Fibroblast of skin of abdomen (primary cell): ENCODE measurements at regions not wholly inside any gene's neighbourhood (a gene's known extent, or its start where the extent isn't known, plus 50 kb on each side); places are given as distances from the start of the nearest gene placed in this dataset.

ENCODE experiments used
- DNase-seq: peaks from one replicate; pipeline ENCODE4 v3.0.0-alpha.2; 2013

DNA sequence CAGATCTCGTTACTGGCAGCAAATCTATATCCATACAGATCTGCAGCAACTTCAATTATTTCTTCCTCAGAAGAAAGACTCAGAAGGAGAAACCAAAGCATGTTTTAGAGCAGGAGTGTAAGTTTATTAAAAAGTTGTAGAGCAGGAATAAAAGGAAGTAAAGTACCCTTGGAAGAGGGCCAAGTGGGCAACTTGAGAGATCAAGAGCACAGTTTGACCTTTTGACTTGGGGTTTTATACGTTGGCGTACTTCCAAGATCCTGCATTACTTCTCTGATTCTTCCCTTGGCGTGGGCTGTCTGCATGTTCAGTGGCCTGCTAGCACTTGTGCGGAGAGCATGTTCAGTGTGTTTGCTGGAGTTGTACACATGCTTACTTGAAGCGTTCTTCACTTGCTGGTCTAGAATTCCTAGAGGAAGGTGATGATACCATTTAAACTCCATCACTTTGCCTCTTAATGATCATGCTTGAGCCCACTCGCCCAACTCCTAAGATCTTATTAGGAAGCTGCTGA lies 1114.7 kb upstream of the PABPC4L start:
- DNase-seq, result no peak

DNA sequence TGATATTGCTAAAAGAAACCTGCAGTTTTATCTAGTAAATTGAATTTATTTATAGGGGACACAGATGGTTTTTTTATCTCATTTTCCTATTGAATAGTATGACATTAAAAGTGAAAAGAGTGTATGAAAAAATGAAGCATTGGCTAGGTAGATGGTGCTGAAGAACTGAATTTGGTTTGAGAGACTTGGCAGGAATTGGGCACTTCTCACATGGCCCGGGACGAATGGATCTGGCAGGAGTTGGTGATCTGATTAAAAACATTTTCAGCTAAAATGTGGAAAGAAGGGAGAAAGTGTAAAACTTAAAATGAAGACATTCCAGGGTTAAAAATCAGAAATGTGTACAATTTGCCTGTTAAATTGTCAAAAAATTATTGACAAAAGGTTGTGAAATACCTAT lies 1088.5 kb upstream of the PABPC4L start:
- no peak for DNase-seq

DNA sequence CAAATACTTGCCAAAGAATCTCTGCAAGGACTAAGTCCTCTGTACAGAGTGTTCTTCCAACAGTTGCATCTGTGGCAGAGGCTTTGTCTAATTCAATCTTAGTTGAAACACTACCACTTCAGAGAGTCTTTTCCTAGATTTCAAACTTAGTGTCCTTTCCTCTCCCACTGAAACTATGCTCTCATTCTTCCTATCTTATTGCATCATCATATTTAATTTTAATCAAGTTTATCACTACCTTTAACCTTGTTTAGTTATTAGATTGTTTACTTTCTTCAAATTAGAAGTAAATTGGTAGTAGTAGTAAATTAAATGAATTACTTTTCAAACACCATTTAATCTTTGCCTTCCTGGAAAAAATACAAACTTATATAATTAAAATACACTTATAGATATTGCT lies 1082.3 kb upstream of the PABPC4L start:
- DNase-seq, result no peak

DNA sequence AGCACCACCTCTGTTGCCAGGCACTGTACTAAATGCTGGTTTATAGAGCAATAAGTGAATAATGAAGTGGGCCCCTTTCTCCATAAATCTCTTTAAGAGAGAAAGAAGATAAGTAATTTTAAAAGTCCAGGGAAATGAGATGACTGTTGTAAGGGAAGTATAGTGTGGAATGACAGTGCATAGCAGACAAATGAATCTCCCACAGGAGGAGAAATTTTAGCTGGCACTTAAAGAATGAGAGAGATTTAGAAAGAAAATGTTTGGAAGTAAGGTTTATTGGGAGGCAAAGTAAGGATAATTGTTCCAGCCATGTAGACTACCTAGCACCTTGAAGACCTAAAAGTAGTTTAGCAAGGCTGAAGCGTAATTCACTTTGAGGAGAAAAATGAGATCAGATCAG lies 1081.1 kb upstream of the PABPC4L start:
- peak; percentile 17 for DNase-seq

DNA sequence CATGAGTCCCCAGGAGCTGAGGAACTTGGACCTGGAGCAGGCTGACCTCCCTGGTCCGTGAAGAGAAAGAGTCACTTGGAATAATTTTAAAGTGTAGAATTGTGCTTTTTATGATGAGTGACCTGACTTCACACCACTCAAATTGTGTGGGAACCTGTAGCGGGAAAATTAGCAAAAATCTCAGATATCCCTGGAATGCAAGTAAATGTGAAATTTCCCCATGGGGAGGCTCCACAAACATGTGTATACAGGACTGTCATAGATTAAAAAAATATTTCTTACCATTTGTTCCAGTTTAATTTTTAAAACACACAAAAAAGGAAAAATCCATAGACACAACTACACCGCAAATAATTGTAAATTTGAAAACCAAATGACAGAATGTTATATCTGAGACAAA lies 1079.6 kb upstream of the PABPC4L start:
- DNase-seq, result no peak

DNA sequence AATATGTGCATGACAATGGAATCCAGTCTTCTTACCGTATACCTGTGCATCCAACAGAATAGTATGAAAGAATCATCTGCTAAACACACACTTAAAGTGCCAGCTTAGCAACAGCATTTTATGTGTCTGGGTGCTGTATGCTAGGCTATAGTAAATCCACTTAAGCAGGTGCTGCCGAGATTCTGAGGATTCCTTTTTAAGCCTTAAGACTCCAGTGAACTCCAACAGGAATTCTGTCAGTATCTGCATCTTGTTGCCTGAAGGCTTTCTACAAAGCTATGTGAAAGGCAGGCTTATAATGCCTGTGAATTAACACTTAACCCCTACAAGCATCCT lies 1076.4 kb upstream of the PABPC4L start:
- no peak for DNase-seq

DNA sequence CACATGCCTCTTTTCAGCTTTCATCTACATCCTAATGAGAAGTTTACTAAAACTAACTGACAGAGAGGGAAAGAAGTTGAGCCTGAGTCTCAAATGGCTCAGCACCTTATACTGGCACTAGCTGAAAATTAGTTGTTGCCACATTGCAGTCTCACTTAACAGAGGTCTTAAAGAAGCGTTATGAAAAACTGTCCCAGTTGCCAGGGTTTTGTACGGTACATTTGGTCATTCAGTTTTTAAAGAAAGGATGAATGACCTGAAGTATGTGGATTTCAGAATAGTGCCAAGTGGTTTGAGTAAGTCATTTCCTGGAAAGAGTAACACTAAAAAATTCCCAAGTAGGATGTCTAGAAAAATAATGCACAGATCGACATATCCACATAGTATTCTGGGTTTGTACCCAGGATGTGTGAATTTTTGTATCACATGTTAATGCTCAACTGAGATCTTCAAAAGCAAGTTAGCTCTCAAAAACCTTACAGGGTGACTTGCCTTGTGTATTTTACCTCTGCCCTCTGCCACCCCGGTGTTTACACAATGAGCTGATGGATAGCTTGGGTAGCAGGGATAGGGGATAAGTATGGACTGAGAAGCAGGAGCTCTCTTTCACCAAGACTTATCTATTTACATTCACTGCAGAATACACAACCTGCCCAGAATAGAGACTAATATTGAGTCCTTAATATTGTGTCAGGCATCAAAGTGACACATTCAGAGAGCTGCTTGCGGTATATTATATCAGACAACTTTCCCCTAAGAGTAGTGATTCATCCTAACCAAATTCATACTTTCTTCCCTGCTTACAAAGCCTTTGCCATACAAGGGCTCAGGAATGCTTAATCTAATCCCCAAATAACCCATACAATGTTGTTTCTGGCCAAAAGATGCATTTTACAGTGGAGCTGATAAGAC lies 1075.7 kb upstream of the PABPC4L start:
- DNase-seq, result peak; percentile 75

DNA sequence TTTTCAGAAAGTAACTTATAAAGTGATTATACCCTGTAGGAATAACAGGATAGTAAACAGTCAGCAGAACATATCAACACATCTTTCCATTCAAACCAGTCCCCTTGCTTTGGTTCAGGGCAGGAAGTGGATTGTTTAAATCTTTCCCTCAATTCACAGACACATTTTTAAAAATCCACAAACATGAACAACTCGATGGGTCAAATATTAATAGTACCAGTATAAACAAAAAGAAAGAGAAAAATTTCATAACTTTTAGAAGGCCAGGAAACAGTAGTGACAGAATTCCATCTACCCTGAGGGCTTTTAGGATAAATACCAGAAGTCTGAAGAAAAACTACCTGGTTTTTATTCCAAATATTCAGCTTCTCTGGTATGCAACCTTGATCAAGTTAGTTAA lies 1072.8 kb upstream of the PABPC4L start:
- DNase-seq, result no peak

DNA sequence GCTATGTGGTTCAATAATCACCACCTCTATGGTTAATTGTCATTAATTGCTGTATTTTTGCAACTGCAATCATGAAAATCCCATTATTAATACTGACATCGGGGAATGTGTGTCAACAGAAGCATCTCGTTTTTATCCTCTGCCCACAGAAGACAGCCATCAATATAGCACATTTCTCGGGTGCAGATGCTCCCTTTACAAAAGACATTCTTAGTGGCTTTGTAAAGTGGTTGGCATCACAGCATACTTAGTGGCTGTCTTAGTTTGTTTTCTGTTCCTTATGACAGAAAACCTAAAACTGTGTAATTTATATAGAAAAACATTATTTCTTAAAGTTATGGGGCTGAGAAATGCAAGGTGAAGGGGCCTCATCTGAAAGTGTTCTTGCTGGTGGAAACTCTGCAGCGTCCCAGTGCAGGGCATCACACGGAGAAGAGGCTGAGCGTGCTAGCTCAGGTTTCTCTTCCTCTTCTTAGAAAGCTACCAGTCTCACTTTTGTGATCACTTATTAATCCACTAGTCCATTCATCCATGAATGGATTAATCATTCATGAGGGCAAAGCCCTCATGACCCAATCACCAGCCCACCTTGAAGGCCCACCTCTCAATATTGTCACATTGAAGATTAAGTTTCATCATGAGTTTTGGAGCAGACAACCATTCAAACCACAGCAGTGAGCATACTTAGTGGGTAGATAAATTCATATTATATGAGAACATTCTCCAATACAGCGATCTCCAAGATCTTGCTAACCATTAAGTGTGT lies 1067.7 kb upstream of the PABPC4L start:
- DNase-seq, result no peak

DNA sequence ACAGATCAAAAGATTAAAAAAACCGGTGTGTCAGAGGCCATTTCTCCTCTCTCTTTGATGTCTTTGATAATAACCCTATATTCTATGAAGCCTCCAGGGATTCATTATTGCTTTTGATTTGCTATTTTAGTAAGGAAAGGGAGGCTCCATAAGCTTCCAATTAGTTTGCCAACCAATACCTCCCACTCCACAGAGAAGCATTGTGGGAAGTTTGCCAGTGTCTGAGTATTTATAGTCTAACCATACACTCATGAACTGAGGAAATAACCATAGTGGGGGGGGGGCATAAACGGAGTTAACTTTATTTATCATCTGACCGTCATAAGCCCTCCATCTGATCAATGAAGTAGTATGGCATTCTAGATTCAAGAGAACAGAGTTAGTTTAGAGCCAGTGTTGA lies 1066.8 kb upstream of the PABPC4L start:
- DNase-seq, result peak; percentile 34

DNA sequence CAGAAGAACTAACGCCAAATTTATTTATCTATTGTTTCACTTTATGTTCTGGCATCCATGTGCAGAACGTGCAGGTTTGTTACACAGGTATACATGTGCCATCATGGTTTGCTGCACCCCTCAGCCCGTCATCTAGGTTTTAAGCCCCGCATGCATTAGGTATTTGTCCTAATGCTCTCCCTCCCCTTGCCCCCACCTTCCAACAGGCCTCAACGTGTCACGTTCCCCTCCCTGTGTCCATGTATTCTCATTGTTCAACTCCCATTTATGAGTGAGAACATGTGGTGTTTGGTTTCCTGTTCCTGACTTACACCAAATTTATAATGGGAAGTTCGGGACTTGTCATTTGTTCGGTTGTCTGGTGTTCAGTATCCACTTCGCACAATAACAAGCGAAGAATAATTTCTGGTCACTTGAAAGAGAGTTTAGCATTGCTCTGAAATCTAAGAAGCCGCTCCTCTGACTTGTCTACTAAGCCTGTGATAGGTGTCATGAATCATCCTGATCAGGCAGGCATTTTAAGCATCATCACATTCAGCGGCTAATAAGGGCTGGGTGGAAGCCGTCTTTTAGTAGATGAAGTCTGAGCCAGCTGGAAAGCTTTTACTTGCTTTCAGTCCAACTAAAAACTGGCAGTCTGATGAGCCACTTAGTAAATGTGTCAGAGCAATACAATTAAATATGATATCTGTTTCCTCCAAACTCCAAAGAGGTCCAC lies 1065.7 kb upstream of the PABPC4L start:
- peak; percentile 53 for DNase-seq

DNA sequence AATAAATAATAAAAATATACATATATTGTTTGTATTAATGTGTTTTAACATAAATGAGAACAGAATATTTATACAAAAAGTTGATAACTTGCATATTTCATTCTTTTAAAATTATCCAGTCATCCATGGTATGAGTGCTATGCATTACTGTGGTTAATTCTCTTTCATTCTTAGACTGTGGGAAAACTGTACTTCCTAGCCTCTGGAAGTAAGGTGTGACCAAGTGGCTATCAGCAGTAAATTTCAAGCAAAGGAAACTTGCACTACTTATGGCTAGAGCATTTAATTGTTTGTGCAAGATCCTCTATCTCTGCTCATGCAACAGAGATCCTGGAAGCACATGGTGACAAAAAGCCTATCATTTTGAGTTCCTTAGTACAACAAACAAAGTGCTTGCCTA lies 1054.5 kb upstream of the PABPC4L start:
- DNase-seq, result peak; percentile 72

DNA sequence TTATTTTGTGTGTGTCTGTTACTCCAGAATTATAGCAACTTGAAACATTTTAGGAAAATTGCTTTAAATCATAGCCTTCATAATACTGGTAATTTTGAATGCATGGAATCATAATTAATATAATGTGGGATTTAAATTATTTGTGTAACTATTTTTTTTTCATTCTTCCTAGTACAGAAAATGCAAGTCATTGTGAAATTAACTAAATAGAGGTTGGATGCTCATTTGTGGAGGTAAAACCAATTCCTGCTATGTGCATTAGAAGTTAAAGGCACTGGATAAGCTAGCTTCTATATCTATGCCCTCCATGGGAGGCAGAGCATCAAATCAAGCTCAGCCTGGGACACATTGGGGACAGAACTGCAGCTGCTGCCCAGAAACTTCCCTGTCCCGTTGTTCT lies 1048.5 kb upstream of the PABPC4L start:
- no peak for DNase-seq

DNA sequence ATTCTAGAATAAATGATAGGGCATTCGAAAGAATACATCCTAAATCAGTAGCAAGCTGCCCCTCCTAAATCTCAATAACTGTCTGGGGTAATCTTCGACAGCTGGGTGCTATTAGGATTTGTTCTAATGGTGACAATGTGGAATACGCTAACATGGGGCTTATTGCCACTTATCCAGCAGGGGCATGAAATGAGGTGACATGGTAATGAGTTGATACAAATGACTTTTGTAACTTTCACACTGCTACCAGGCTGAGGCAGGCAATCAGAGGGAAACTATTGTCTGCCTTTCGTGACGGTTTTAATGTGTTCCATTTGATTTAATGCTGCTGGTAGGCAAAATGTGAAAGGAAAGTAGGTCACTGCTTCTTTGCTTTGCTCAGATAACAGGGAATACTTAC lies 1047.4 kb upstream of the PABPC4L start:
- DNase-seq, result no peak

DNA sequence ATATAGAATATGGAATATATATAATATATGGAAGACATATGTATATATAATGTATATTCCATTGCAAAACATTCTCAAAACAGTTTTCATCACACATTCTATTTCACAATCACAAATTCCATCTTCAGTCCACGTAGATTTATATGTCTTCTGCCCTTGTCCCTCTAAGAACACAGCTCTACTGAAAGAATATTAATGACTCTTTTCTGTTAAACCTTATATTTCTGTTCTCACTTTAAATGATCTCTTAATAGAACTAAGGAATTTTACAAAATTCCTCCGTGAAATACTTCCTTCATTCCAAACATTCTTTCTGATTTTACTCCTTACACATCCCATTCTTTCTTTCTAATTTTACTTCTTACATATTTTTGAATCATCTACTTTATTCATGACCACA lies 1043.1 kb upstream of the PABPC4L start:
- peak; percentile 74 for DNase-seq

DNA sequence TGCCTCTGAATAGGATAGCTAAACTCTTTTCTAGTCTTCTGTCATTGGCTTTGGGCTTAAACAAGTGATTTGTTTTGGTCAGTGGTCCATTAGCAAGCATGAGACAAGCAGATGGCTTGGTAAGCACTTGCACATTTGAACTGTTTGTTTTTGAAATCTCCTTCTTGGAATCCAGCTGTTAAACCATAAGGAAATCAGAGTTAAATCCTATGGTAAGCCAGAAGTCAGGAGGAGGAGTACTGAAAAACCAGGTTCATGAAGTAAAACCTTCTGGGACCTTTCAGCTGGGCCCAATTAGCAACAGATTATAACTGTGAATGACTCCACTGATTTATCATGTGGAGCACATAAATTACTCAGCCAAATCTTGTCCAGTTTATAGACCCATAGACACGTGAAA lies 1042.5 kb upstream of the PABPC4L start:
- DNase-seq, result peak; percentile 90

DNA sequence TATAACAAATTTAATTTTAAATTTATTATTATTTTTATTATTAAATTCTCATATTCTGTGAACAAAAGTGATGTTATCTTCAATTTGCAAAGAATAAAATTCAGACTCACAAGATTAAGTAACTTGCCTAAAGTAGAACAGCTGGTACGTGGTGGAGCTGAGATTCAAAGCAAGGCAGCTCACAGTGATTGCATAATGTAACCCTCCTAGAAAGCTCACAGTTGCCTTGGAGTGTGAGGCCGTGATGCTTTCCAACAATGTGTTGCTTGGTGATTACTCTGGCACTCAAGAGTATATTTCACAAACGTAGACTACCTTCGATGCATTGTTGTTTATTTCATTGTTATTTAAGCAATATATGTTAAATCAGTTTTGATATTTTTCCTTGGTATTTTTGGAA lies 1039.2 kb upstream of the PABPC4L start:
- DNase-seq, result peak; percentile 41

DNA sequence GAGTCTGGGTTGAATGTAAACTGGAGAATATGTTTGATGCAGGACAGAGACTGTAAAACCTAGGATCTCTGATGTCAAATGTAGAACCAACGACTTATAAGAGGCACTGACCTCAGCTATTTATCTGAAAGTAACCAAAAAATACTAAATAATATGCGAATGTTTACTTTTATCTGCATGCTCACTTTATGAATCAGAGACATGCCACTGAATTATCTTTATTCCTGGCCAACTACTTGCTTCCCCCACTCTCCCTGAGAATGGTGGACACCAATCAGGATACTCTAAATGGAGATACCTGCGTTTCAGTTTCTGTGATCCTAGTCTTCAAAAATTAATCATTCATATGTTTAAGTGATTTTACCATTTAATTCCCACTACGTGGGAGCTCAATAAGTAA lies 1038.4 kb upstream of the PABPC4L start:
- DNase-seq, result no peak

DNA sequence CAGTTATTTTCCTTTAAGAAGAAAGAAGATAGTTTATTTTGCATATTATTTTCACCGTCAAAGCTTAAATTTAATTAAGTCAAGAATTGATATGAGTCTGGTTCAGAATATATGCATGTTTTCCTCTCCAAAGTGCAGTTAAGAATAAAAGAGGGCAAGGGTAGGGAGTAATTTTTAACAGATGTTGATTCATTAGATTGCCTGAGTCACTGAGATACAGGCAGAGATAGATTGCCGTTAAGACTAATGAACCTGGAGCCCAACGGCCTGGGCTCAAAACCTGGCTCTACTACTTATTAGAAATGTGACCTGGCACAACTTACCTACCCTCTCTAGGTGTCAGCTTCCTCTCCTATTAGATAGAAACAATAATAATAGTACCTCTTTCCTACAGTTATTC lies 1037.4 kb upstream of the PABPC4L start:
- peak; percentile 43 for DNase-seq

DNA sequence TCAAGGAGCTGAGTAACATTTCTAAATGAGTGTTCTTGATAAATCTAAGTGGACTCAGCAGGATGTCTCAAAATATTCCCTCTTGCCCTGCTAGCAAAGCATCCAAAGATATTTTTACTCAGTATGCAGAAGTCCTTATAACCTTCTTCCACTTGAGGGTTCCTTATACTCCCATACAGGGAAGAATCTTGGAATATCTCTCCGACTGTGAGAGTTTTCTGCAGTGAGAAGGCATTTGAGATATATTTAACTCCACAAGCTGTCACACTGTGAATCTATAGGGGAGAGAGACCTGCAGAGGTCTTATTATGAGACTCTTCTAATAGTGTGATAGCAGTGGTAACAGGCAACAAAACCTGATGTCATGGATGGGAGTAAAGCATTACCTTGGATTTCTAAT lies 1034.5 kb upstream of the PABPC4L start:
- DNase-seq, result no peak

DNA sequence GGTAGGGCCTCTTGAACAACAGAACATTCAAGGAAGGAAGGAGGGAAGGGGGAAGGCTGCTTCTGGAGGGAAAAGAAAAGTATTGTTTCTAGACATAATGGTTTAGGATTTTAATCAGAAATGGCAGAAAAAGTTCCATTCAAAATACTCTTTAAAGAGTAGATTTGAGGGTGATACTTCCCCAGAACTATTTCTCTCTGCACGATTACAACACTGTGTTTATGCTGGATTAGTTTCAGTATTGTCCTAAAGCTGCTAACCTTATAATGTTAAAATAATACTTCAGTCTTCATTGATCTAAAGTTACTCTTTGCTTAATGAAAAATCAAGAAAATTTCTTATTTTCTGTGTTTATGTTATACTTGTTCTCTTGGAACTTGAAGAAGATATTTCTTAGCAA lies 1026.3 kb upstream of the PABPC4L start:
- DNase-seq, result no peak

DNA sequence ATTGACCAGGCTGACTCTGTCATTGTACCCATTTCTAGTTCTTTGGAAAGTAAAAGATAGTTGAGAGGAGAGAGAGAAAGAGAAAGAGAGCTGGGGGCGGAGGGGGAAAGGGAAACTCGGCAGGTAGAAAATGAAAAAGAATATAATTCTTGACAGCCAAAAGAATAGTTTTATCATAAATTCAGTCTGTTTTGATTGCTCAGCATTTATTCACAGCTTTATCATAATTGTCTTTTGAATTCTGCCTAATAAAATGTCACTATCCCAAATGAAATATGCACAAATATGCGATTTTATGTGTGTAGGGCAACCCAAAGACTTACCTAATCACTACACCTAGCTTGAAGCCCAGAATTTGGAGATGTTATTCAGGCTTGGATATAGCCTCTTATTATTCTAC lies 1024.0 kb upstream of the PABPC4L start:
- DNase-seq, result no peak

DNA sequence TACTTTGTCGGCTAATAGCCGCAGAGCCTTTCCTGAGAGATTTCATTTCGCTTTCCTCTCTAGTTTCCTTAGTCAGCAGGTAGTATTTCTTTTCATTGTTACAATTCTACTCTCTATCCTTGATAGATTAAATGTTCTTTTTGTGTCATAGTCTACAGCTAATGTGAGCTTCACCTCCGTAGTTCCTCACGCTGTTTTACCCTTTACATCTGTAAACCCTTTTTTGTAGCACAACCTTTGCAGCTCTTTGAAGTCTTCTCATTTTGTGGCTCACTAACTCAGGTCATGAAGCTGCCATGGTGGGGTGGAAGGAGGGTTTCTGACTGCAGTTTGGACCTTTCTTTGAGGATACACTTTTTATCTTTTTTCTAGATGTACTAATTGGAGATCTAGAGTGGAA lies 1008.8 kb upstream of the PABPC4L start:
- no peak for DNase-seq
